Neuronal stem cell (in vitro differentiated cells): ENCODE measurements at regions not wholly inside any gene's neighbourhood (a gene's known extent, or its start where the extent isn't known, plus 50 kb on each side); places are given as distances from the start of the nearest gene placed in this dataset.
A peak's percentile ranks its signal among the peaks of the same experiment; 100 is the strongest.

Experiments
- DNase-seq: peaks from one replicate; pipeline ENCODE4 v3.0.0-alpha.2; 2013; ENCODE audit warnings: low spot score
- H2AFZ ChIP-seq: one replicate; pipeline ENCODE4 v1.6.1; 2013; ENCODE audit warnings: mild to moderate bottlenecking, low read length, inconsistent platforms
- H2AK5ac ChIP-seq: 2 replicates; pipeline ENCODE4 v1.6.1; 2013; ENCODE audit warnings: low read depth, mild to moderate bottlenecking, inconsistent platforms, low read length, moderate library complexity, mixed read lengths
- H2BK120ac ChIP-seq: 2 replicates; pipeline ENCODE4 v1.6.1; 2013; ENCODE audit warnings: low read depth, mild to moderate bottlenecking, inconsistent platforms, low read length, moderate library complexity, mixed read lengths
- H2BK12ac ChIP-seq: one replicate; pipeline ENCODE4 v1.6.1; 2013; ENCODE audit warnings: low read length, inconsistent platforms
- H2BK15ac ChIP-seq: 2 replicates; pipeline ENCODE4 v1.6.1; 2013; ENCODE audit warnings: mild to moderate bottlenecking, low read length, inconsistent platforms, mixed read lengths
- H2BK5ac ChIP-seq: one replicate; pipeline ENCODE4 v1.6.1; 2013; ENCODE audit warnings: inconsistent platforms, mild to moderate bottlenecking, low read length, moderate library complexity
- H3K14ac ChIP-seq: one replicate; pipeline ENCODE4 v1.6.1; 2013; ENCODE audit warnings: low read length, inconsistent platforms
- H3K18ac ChIP-seq: 2 replicates; pipeline ENCODE4 v1.6.1; 2013; ENCODE audit warnings: low read length, inconsistent platforms
- H3K23ac ChIP-seq: 2 replicates; pipeline ENCODE4 v1.6.1; 2013; ENCODE audit warnings: low read depth, mild to moderate bottlenecking, mixed read lengths, low read length, inconsistent platforms; ENCODE audit not compliant: poor library complexity
- H3K27ac ChIP-seq: replicated peaks from 3 replicates; pipeline ENCODE4 v1.5.1; 2013; ENCODE audit warnings: low read length, inconsistent platforms
- H3K27me3 ChIP-seq, 3 experiments: 2 replicates each; pipeline ENCODE4 v1.6.1; 2013; ENCODE audit warnings: low read length in 3 of 3, mild to moderate bottlenecking in 2 of 3, inconsistent platforms in 1 of 3, low read depth in 1 of 3, mixed read lengths in 1 of 3, moderate library complexity in 1 of 3; ENCODE audit not compliant: control insufficient read depth in 3 of 3, insufficient read depth in 3 of 3
- H3K36me3 ChIP-seq, 2 donors: replicated peaks in 1 of 2; 2 replicates each; pipeline ENCODE4 v1.6.1; 2013; ENCODE audit warnings: low read length in 2 of 2; ENCODE audit not compliant: control insufficient read depth in 2 of 2, insufficient read depth in 2 of 2
- H3K4ac ChIP-seq: 2 replicates; pipeline ENCODE4 v1.6.1; 2013; ENCODE audit warnings: inconsistent platforms, mild to moderate bottlenecking, low read length, moderate library complexity
- H3K4me1 ChIP-seq, 2 donors: 1 replicate in 1 of 2; 2 replicates in 1 of 2; pipeline ENCODE4 v1.6.1; 2013; ENCODE audit warnings: low read length in 2 of 2, low read depth in 1 of 2; ENCODE audit not compliant: control insufficient read depth in 2 of 2, insufficient read depth in 1 of 2
- H3K4me2 ChIP-seq: one replicate; pipeline ENCODE4 v1.6.1; 2013; ENCODE audit warnings: mild to moderate bottlenecking, low read length, inconsistent platforms; ENCODE audit not compliant: insufficient read depth, poor library complexity, severe bottlenecking
- H3K4me3 ChIP-seq, 2 donors: 2 replicates each; pipeline ENCODE4 v1.5.1; 2013; ENCODE audit warnings: low read length in 2 of 2, mild to moderate bottlenecking in 2 of 2, inconsistent platforms in 1 of 2, moderate library complexity in 1 of 2
- H3K79me1 ChIP-seq: one replicate; pipeline ENCODE4 v1.6.1; 2013; ENCODE audit warnings: low read depth, mild to moderate bottlenecking, inconsistent platforms, low read length, moderate library complexity
- H3K9ac ChIP-seq: one replicate; pipeline ENCODE4 v1.6.1; 2013; ENCODE audit warnings: mild to moderate bottlenecking, low read depth, low read length, inconsistent platforms; ENCODE audit not compliant: poor library complexity
- H3K9me3 ChIP-seq, 2 donors: replicated peaks in 1 of 2; 2 replicates each; pipeline versions ENCODE3 to v1.6.1; 2013; ENCODE audit warnings: low read length in 2 of 2, mild to moderate bottlenecking in 2 of 2, inconsistent platforms in 1 of 2, low read depth in 1 of 2, mixed read lengths in 1 of 2, moderate library complexity in 1 of 2; ENCODE audit not compliant: control insufficient read depth in 2 of 2, insufficient read depth in 1 of 2
- H4K8ac ChIP-seq: one replicate; pipeline ENCODE4 v1.6.1; 2013; ENCODE audit warnings: low read depth, mild to moderate bottlenecking, inconsistent platforms, low read length, moderate library complexity
- H4K91ac ChIP-seq: one replicate; pipeline ENCODE4 v1.6.1; 2013; ENCODE audit warnings: low read length, low read depth, mild to moderate bottlenecking, inconsistent platforms; ENCODE audit not compliant: poor library complexity
- WGBS, 2 donors: extraction: QIAGEN DNeasy Blood & Tissue Kit; methylation state at CpG; one replicate each; pipeline ENCODE4 v1.1.7; 2013; ENCODE audit warnings: missing lambda C conversion rate in 2 of 2, mixed read lengths in 1 of 2; ENCODE audit not compliant: insufficient read length in 2 of 2, insufficient replicate concordance in 1 of 2; ENCODE audit errors: extremely low coverage in 2 of 2; 5-methylcytosine and 5-hydroxymethylcytosine counted together

GRCh38 chr15:70501121-70501727 lies 262.1 kb downstream of the UACA start:
- Histone ChIP-seq H2BK15ac (no peak overlapping the region), H3K4me3 (no peak overlapping the region), H3K4ac (no peak overlapping the region), H3K9ac (no peak overlapping the region), H4K91ac (no peak overlapping the region), H3K27ac (no peak overlapping the region), H3K79me1 (no peaks in the 10 kb centered on the region), H2AK5ac (no peak overlapping the region), H3K27me3 (peaks cover 0 to 3% (median 0%) of the 10 kb centered on the region in 3 experiments), H2BK12ac (no peak overlapping the region), H3K18ac (no peak overlapping the region), H3K4me2 (no peak overlapping the region), H3K36me3 (no peaks in the 10 kb centered on the region), H3K23ac (no peak overlapping the region), H2BK120ac (no peak overlapping the region), H3K14ac (no peak overlapping the region), H2BK5ac (no peak overlapping the region), H2AFZ (no peak overlapping the region), H3K9me3 (no peaks in the 10 kb centered on the region), H3K4me1 (peaks cover 0 to 17% of the 10 kb centered on the region in 2 donors), H4K8ac (no peak overlapping the region)
- DNase-seq: no peak
- no CpG with 5 or more reads among the region's 8 CpGs for WGBS, 2 donors

GRCh38 chr15:70499791-70500190 lies 263.6 kb downstream of the UACA start:
- Histone ChIP-seq H4K91ac (no peak overlapping the region), H3K79me1 (no peaks in the 10 kb centered on the region), H3K4ac (no peak overlapping the region), H3K36me3 (no peaks in the 10 kb centered on the region), H3K23ac (no peak overlapping the region), H3K4me3 (no peak overlapping the region), H3K27me3 (peaks cover 0 to 3% (median 0%) of the 10 kb centered on the region in 3 experiments), H3K4me1 (peaks cover 0 to 16% of the 10 kb centered on the region in 2 donors), H2BK5ac (no peak overlapping the region), H2BK120ac (no peak overlapping the region), H3K9me3 (no peaks in the 10 kb centered on the region), H3K18ac (no peak overlapping the region), H3K4me2 (no peak overlapping the region), H2AK5ac (no peak overlapping the region), H2BK15ac (no peak overlapping the region), H2BK12ac (no peak overlapping the region), H3K27ac (no peak overlapping the region), H3K14ac (no peak overlapping the region), H2AFZ (no peak overlapping the region), H4K8ac (no peak overlapping the region), H3K9ac (no peak overlapping the region)
- no peak for DNase-seq
- WGBS, 2 donors: no CpG with 5 or more reads among the region's 4 CpGs

DNA sequence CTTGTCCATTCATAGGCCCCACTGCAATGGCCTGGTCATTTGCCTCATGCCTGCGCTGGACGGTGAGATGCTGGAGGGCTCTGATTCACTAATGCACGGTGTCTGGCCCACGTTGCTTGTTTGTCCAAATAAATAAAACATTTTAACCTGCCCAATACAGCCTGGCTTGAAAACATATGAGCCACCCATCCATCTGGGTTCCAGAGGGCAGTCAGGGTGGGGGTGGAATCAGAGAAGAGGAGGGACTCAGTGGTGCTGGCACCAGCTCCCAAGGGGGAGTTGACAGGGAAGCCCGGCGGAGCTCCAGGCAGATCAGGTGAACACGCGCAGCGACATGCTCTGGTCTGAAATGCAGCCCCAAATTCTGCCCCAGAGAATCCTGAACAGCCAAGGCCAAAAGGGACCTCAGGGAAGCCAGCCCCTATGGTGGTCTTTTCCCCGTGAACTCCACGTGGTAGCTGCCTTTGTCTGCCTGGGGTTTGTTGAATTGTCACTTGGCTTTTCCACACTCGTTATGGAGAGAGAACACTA lies 265.2 kb downstream of the UACA start:
- H3K4me1 ChIP-seq: peaks cover 0 to 12% of the 10 kb centered on the region in 2 donors
- H2BK120ac ChIP-seq: no peak overlapping the region
- no peaks in the 10 kb centered on the region for H3K79me1 ChIP-seq
- no CpG with 5 or more reads among the region's 12 CpGs for WGBS, 2 donors
- H3K9me3 ChIP-seq: no peaks in the 10 kb centered on the region
- no peak overlapping the region for H3K4me2 ChIP-seq
- H2BK12ac ChIP-seq: no peak overlapping the region
- H3K36me3 ChIP-seq: no peaks in the 10 kb centered on the region
- no peak overlapping the region for H4K91ac ChIP-seq
- H3K27me3 ChIP-seq: peaks cover 0 to 3% (median 0%) of the 10 kb centered on the region in 3 experiments
- H3K4me3 ChIP-seq: no peak overlapping the region
- no peak overlapping the region for H4K8ac ChIP-seq
- H3K14ac ChIP-seq: no peak overlapping the region
- H2AK5ac ChIP-seq: no peak overlapping the region
- H2AFZ ChIP-seq: no peak overlapping the region
- no peak overlapping the region for H3K4ac ChIP-seq
- no peak overlapping the region for H2BK5ac ChIP-seq
- no peak overlapping the region for H3K23ac ChIP-seq
- peak overlapping the region; percentile 9 for H2BK15ac ChIP-seq
- no peak for DNase-seq
- H3K27ac ChIP-seq: no peak overlapping the region
- H3K9ac ChIP-seq: no peak overlapping the region
- no peak overlapping the region for H3K18ac ChIP-seq

DNA sequence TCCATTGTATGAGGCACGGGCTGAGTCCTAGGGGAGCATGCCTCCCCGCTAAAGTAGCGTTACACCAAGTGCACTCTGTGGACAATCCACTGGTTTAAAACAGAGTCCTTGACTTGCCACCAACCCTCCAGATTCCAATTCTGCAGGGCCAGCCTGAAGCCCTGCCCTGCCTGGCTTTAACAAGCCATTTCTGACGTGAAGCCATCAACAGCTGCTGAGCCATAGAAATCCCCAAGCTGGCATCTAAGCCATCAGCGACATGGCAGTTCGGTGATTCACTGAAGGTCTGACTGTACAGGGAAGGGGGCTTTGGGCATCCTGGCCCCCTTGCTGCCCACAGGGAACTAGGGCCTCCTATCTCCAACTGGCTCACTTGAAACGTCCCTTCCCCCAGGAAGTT lies 265.7 kb downstream of the UACA start:
- no peak overlapping the region for H4K91ac ChIP-seq
- no peaks in the 10 kb centered on the region for H3K79me1 ChIP-seq
- WGBS, 2 donors: no CpG with 5 or more reads among the region's 7 CpGs
- no peak overlapping the region for H2AFZ ChIP-seq
- H3K14ac ChIP-seq: no peak overlapping the region
- no peak overlapping the region for H3K9ac ChIP-seq
- no peak overlapping the region for H3K4me2 ChIP-seq
- H2BK12ac ChIP-seq: no peak overlapping the region
- H4K8ac ChIP-seq: no peak overlapping the region
- no peak overlapping the region for H2BK5ac ChIP-seq
- peak overlapping the region; percentile 9 for H2BK15ac ChIP-seq
- H3K9me3 ChIP-seq: no peaks in the 10 kb centered on the region
- H2AK5ac ChIP-seq: no peak overlapping the region
- no peaks in the 10 kb centered on the region for H3K36me3 ChIP-seq
- no peak overlapping the region for H3K23ac ChIP-seq
- peaks cover 0 to 3% (median 0%) of the 10 kb centered on the region in 3 experiments for H3K27me3 ChIP-seq
- no peak for DNase-seq
- no peak overlapping the region for H3K27ac ChIP-seq
- no peak overlapping the region for H3K4me3 ChIP-seq
- no peak overlapping the region for H3K4ac ChIP-seq
- H3K4me1 ChIP-seq: peaks cover 0 to 13% of the 10 kb centered on the region in 2 donors
- H3K18ac ChIP-seq: peak overlapping the region; percentile 6
- H2BK120ac ChIP-seq: no peak overlapping the region
